WTC11 (cell line): ENCODE measurements at regions not wholly inside any gene's neighbourhood (a gene's known extent, or its start where the extent isn't known, plus 50 kb on each side); places are given as distances from the start of the nearest gene placed in this dataset.

Experiments
- ATF6 ChIP-seq: sonication (generic); formaldehyde crosslinking; IDR thresholded peaks from 2 replicates; pipeline ENCODE4 v1.8.1; 2023; ENCODE audit warnings: mild to moderate bottlenecking, missing genetic modification reagents
- CBFB ChIP-seq: sonication (generic); formaldehyde crosslinking; IDR thresholded peaks from 2 replicates; pipeline ENCODE4 v1.8.1; 2022; ENCODE audit warnings: mild to moderate bottlenecking, low read depth, missing genetic modification reagents
- CTCF ChIP-seq: fragments of 200-600 bp; IDR thresholded peaks from 2 replicates; pipeline ENCODE4 v1.8.0; 2022; ENCODE audit warnings: antibody characterized with exemption
- HMGXB4 ChIP-seq: sonication (generic); formaldehyde crosslinking; IDR thresholded peaks from 2 replicates; pipeline ENCODE4 v1.8.1; 2023; ENCODE audit warnings: mild to moderate bottlenecking, moderate library complexity, missing genetic modification reagents
- IRF2 ChIP-seq: sonication (generic); formaldehyde crosslinking; IDR thresholded peaks from 2 replicates; pipeline ENCODE4 v1.8.0; 2022; ENCODE audit warnings: low read depth, missing genetic modification reagents, borderline replicate concordance
- TEAD4 ChIP-seq: sonication (generic); formaldehyde crosslinking; IDR thresholded peaks from 2 replicates; pipeline ENCODE4 v1.8.0; 2022; ENCODE audit warnings: mild to moderate bottlenecking, missing genetic modification reagents
- ZNF121 ChIP-seq: sonication (generic); formaldehyde crosslinking; IDR thresholded peaks from 2 replicates; pipeline ENCODE4 v1.8.0; 2023; ENCODE audit warnings: missing genetic modification reagents
- ZNF138 ChIP-seq: sonication (generic); formaldehyde crosslinking; conservative IDR thresholded peaks from 2 replicates; pipeline ENCODE4 v1.8.1; 2022; ENCODE audit warnings: mild to moderate bottlenecking, moderate library complexity, missing genetic modification reagents

- no peak for TF ChIP-seq ZNF121 (CRISPR knock-in tag)
- no peak for TF ChIP-seq CTCF
- no peak for TF ChIP-seq ZNF138 (CRISPR knock-in tag)
- no peak for TF ChIP-seq CBFB (CRISPR knock-in tag)
- no peak for TF ChIP-seq HMGXB4
- no peak for TF ChIP-seq ATF6 (CRISPR knock-in tag)
- TF ChIP-seq IRF2 = no peak
- TF ChIP-seq TEAD4 = no peak
Observed at GRCh38 chr1:72892461-72892860, 610.1 kb upstream of the NEGR1 start.
